Neutrophil (primary cell): ENCODE measurements at regions not wholly inside any gene's neighbourhood (a gene's known extent, or its start where the extent isn't known, plus 50 kb on each side); places are given as distances from the start of the nearest gene placed in this dataset.

Experiments
- H3K27ac ChIP-seq: fragments of 200-600 bp; sonication (generic); 2 replicates; pipeline ENCODE4 v1.5.1; 2016; ENCODE audit warnings: mild to moderate bottlenecking, moderate library complexity
- H3K27me3 ChIP-seq: fragments of 200-600 bp; sonication (generic); 2 replicates; pipeline ENCODE4 v1.6.0; 2016; ENCODE audit warnings: mild to moderate bottlenecking
- H3K36me3 ChIP-seq: fragments of 200-600 bp; sonication (generic); 2 replicates; pipeline ENCODE4 v1.5.1; 2017
- H3K4me1 ChIP-seq, 2 experiments: fragments of 200-600 bp in 1 of 2; sonication (generic) in 1 of 2; 1 replicate in 1 of 2; 2 replicates in 1 of 2; pipeline versions ENCODE4 v1.5.1 to v1.6.1; 2013 to 2016; ENCODE audit warnings: low read depth in 1 of 2, low read length in 1 of 2, mild to moderate bottlenecking in 1 of 2, moderate library complexity in 1 of 2; ENCODE audit not compliant: control insufficient read depth in 1 of 2, insufficient read depth in 1 of 2
- H3K4me3 ChIP-seq, 2 experiments: fragments of 200-600 bp in 1 of 2; sonication (generic) in 1 of 2; 1 replicate in 1 of 2; 2 replicates in 1 of 2; pipeline ENCODE4 v1.5.1; 2013 to 2016; ENCODE audit warnings: low read depth in 1 of 2, low read length in 1 of 2, mild to moderate bottlenecking in 1 of 2, moderate library complexity in 1 of 2
- H3K9me3 ChIP-seq: fragments of 200-600 bp; sonication (generic); 2 replicates; pipeline ENCODE4 v1.5.1; 2016
- CTCF ChIP-seq: fragments of 200-600 bp; sonication (generic); IDR thresholded peaks from 2 replicates; pipeline ENCODE4 v1.5.1; 2016; ENCODE audit warnings: antibody characterized with exemption

DNA sequence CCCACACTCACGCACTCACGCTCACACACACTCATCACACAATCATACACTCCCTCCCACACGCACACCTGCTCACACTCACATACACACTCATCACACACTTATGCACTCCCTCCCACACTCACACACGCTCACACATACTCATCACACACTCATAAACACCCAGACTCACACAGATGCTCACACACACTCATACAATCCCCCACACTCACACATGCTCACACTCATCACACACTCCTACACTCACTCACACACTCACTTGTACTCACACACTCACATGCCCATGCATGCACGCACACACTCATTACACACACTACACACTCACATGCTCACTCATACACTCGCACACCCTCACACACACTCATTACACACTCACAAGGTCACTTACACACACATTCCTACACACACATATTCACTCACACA, 131.1 kb upstream of the PDE10A start:
- Histone ChIP-seq H3K36me3 (no peaks in the 10 kb centered on the region), H3K27me3 (no peaks in the 10 kb centered on the region), H3K27ac (no peak overlapping the region), H3K9me3 (no peaks in the 10 kb centered on the region), H3K4me1 (no peaks in the 10 kb centered on the region), H3K4me3 (no peak overlapping the region)
- no peak for TF ChIP-seq CTCF

DNA sequence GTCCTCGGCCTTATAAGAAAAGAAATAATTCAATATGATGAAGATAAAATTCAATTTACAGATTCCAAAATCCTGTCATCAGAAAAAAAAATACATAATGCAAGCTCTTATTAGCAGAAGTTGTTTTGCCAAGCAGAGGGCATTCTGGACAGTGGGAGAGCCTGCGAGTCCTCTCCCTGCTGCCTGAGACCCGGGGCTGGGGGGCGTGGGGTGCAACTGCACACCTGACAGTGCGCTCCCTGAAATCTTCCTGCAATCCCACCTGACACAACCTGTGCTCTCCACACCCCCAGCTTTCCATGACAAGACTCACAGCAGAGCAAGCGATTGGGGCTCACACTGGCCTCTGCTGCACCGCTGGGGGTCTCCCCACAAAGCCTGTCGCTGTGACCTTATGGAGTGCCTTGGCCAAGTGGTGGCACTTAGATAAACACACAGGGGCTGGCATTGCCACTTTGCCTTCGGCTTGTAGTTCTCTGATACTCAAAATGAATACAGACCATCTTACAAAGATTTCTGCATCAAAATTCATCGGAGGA, 130.3 kb upstream of the PDE10A start:
- Histone ChIP-seq H3K4me3 (no peak overlapping the region), H3K9me3 (no peaks in the 10 kb centered on the region), H3K27me3 (no peaks in the 10 kb centered on the region), H3K36me3 (no peaks in the 10 kb centered on the region), H3K4me1 (no peaks in the 10 kb centered on the region), H3K27ac (no peak overlapping the region)
- TF ChIP-seq CTCF = no peak

DNA sequence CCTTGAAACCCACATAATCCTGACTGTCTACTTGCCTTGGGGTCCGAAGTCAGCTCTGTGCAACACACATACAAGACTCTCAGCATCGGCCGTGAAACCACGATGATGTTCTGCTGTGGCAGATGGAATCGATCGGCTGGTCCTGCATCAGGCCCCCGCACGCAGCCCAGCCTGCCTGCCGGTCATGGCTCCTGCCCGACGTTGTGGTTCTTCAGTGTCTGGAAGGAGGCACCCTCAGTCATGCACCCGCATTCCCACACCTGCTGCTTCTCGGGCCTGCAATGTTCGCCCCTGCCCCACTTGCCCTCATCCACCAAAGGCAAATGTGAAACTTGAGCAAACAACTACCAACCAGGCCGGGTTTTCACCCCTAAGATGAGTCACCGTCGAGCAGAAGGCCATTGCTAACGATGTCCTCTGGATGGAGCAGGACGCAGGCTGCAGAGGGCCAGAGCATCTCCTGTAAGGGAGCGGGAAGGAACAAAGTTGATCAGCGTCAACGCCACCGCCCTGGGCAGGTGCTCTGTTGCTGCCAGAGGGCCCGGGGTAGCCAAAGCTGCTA, 128.9 kb upstream of the PDE10A start:
- no peak for TF ChIP-seq CTCF
- no peak overlapping the region for H3K27ac ChIP-seq
- no peaks in the 10 kb centered on the region for H3K27me3 ChIP-seq
- H3K4me1 ChIP-seq = no peaks in the 10 kb centered on the region
- H3K9me3 ChIP-seq = no peaks in the 10 kb centered on the region
- no peaks in the 10 kb centered on the region for H3K36me3 ChIP-seq
- no peak overlapping the region for H3K4me3 ChIP-seq

DNA sequence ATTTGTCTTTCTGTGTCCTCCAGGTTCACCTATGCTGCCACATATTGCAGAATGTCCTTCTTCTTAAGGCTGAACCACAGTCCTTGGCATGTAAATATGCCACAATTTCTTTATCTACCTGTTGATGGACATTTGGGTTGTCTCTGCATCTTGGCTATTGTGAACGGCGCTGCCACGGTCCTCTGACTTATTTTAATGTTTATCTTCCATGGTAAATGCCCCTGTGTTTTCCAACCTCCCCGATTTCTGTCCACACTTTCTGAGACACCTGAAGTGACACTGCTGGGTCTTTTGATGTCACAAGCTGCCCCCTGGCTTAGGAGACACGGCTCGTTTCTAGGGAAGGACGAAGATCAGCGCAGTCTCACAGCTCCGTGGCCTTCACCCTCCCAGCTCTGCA, 128.3 kb upstream of the PDE10A start:
- no peak overlapping the region for H3K27ac ChIP-seq

GRCh38 chr6:165782812-165783211, 119.8 kb upstream of the PDE10A start:
- Histone ChIP-seq H3K4me3 (no peak overlapping the region), H3K27ac (no peak overlapping the region), H3K9me3 (no peaks in the 10 kb centered on the region), H3K4me1 (no peaks in the 10 kb centered on the region), H3K36me3 (no peaks in the 10 kb centered on the region), H3K27me3 (peaks cover 4% of the 10 kb centered on the region)
- TF ChIP-seq CTCF = no peak

More for the DNA sequence above, 128.3 kb upstream of the PDE10A start:
- Histone ChIP-seq H3K4me3 (no peak overlapping the region), H3K36me3 (no peaks in the 10 kb centered on the region), H3K9me3 (no peaks in the 10 kb centered on the region), H3K27me3 (no peaks in the 10 kb centered on the region), H3K4me1 (no peaks in the 10 kb centered on the region)
- TF ChIP-seq CTCF = no peak

GRCh38 chr6:165782134-165782533, 119.1 kb upstream of the PDE10A start:
- H3K27ac ChIP-seq = no peak overlapping the region
- no peaks in the 10 kb centered on the region for H3K4me1 ChIP-seq

More at GRCh38 chr6:165782134-165782533, 119.1 kb upstream of the PDE10A start:
- Histone ChIP-seq H3K4me3 (no peak overlapping the region), H3K36me3 (no peaks in the 10 kb centered on the region), H3K27me3 (peaks cover 4% of the 10 kb centered on the region), H3K9me3 (no peaks in the 10 kb centered on the region)
- TF ChIP-seq CTCF = no peak
